NCI-H1105 treated with DMSO at 0.1 percent for 48 hours (cell line): ENCODE measurements at regions not wholly inside any gene's neighbourhood (a gene's known extent, or its start where the extent isn't known, plus 50 kb on each side); places are given as distances from the start of the nearest gene placed in this dataset.

Experiments used
- DNase-seq: peaks from one replicate; lab custom pipeline; 2025; lab: John Stamatoyannopoulos, UW

- peak; percentile 17 for DNase-seq
Observed at GRCh38 chr17:72030067-72030899, 90.5 kb upstream of the SOX9 start.

GRCh38 chr17:72031219-72031884 lies 89.5 kb upstream of the SOX9 start:
- DNase-seq = no peak

- DNase-seq = no peak
Observed at GRCh38 chr17:72033334-72033733, 87.5 kb upstream of the SOX9 start.

GRCh38 chr17:72034000-72034399 lies 86.8 kb upstream of the SOX9 start:
- DNase-seq = no peak

- DNase-seq = no peak
Observed at GRCh38 chr17:72038427-72038826, 82.4 kb upstream of the SOX9 start.

- DNase-seq = no peak
Observed at GRCh38 chr17:72039490-72039889, 81.3 kb upstream of the SOX9 start.

GRCh38 chr17:72046178-72046577 lies 74.6 kb upstream of the SOX9 start:
- no peak for DNase-seq

- no peak for DNase-seq
Observed at GRCh38 chr17:72046643-72047612, 73.9 kb upstream of the SOX9 start.

- DNase-seq = no peak
Observed at GRCh38 chr17:72049914-72050313, 70.9 kb upstream of the SOX9 start.

- no peak for DNase-seq
Observed at GRCh38 chr17:72053036-72053435, 67.8 kb upstream of the SOX9 start.

- DNase-seq = no peak
Observed at GRCh38 chr17:72053449-72053848, 67.4 kb upstream of the SOX9 start.

- no peak for DNase-seq
Observed at GRCh38 chr17:72056155-72056554, 64.7 kb upstream of the SOX9 start.

- DNase-seq = no peak
Observed at GRCh38 chr17:72056727-72057290, 64.0 kb upstream of the SOX9 start.

- DNase-seq = no peak
Observed at GRCh38 chr17:72060084-72060483, 60.7 kb upstream of the SOX9 start.

GRCh38 chr17:72063262-72063661 lies 57.6 kb upstream of the SOX9 start:
- DNase-seq = peak; percentile 58

GRCh38 chr17:72063756-72064450 lies 56.9 kb upstream of the SOX9 start:
- DNase-seq = no peak

GRCh38 chr17:72064606-72065193 lies 56.1 kb upstream of the SOX9 start:
- no peak for DNase-seq

GRCh38 chr17:72065556-72065955 lies 55.3 kb upstream of the SOX9 start:
- DNase-seq = no peak

GRCh38 chr17:72068643-72069042 lies 52.2 kb upstream of the SOX9 start:
- no peak for DNase-seq

- DNase-seq = no peak
Observed at GRCh38 chr17:72069586-72070202, 51.1 kb upstream of the SOX9 start.
